NT2/D1 (cell line): ENCODE measurements at regions not wholly inside any gene's neighbourhood (a gene's known extent, or its start where the extent isn't known, plus 50 kb on each side); places are given as distances from the start of the nearest gene placed in this dataset.

Source experiments
- YY1 ChIP-seq: IDR thresholded peaks from 2 replicates; pipeline ENCODE4 v1.6.1; 2011; ENCODE audit not compliant: insufficient read length, insufficient read depth
- ZNF274 ChIP-seq: IDR thresholded peaks from 2 replicates; pipeline ENCODE4 v1.6.1; 2011; ENCODE audit warnings: mild to moderate bottlenecking, low read depth, low read length

DNA sequence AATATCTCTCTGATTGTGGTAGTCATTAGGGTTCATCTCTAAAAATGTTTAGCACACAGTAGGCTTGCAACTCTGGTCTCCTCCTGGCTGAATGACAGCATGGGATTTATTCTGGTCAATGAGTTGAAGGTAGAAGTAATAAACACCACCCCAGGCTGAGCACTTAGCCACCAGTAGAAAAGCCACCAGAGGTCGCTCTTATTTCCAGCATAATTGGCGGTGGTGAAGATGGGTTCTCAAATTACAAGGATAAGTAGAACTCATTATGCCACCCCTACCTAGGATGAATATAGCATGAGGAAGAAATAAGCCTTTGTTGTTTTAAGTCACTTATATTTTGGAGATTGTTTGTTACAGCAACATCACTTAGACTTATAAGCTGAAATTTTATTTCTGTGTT is 302.7 kb downstream of the GPM6A start:
- TF ChIP-seq ZNF274 (no peak), YY1 (no peak)
